CD14-positive monocyte (primary cell): ENCODE measurements at regions not wholly inside any gene's neighbourhood (a gene's known extent, or its start where the extent isn't known, plus 50 kb on each side); places are given as distances from the start of the nearest gene placed in this dataset.

Source experiments
- DNase-seq, 3 donors: peaks; one replicate each; pipeline ENCODE4 v3.0.0-alpha.2; 2011 to 2022
- H2AFZ ChIP-seq: 2 replicates; pipeline ENCODE4 v1.6.0; 2012; ENCODE audit warnings: mild to moderate bottlenecking, low read depth, low read length, inconsistent platforms; ENCODE audit not compliant: insufficient read depth, poor library complexity, severe bottlenecking
- H3K27ac ChIP-seq, 2 donors: 1 replicate in 1 of 2; 2 replicates in 1 of 2; pipeline ENCODE4 v1.5.1; 2012 to 2013; ENCODE audit warnings: low read length in 2 of 2, control low read depth in 1 of 2, inconsistent platforms in 1 of 2, low read depth in 1 of 2, mild to moderate bottlenecking in 1 of 2
- H3K27me3 ChIP-seq, 2 donors: one replicate each; pipeline versions ENCODE4 v1.6.0 to v1.6.1; 2011 to 2013; ENCODE audit warnings: low read length in 2 of 2; ENCODE audit not compliant: control insufficient read depth in 2 of 2, insufficient read depth in 2 of 2
- H3K36me3 ChIP-seq, 2 donors: replicated peaks in 1 of 2; 1 replicate in 1 of 2; 2 replicates in 1 of 2; pipeline versions ENCODE4 v1.5.1 to v1.6.1; 2012 to 2013; ENCODE audit warnings: low read length in 2 of 2, control low read depth in 1 of 2, inconsistent platforms in 1 of 2, mild to moderate bottlenecking in 1 of 2; ENCODE audit not compliant: insufficient read depth in 2 of 2, control insufficient read depth in 1 of 2
- H3K4me1 ChIP-seq, 2 donors: 1 replicate in 1 of 2; 2 replicates in 1 of 2; pipeline versions ENCODE4 v1.5.1 to v1.6.1; 2012 to 2013; ENCODE audit warnings: low read length in 2 of 2, control low read depth in 1 of 2, inconsistent platforms in 1 of 2, mild to moderate bottlenecking in 1 of 2, moderate library complexity in 1 of 2; ENCODE audit not compliant: insufficient read depth in 2 of 2, control insufficient read depth in 1 of 2
- H3K4me2 ChIP-seq: replicated peaks from 2 replicates; pipeline ENCODE3; 2012; ENCODE audit warnings: low read length, moderate library complexity, mild to moderate bottlenecking; ENCODE audit not compliant: poor library complexity, severe bottlenecking; ENCODE audit errors: extremely low read depth
- H3K4me3 ChIP-seq, 3 experiments: fragments of 200-600 bp in 1 of 3; sonication (generic) in 1 of 3; replicated peaks in 1 of 3; 1 replicate in 2 of 3; 2 replicates in 1 of 3; pipeline ENCODE4 v1.5.1; 2011 to 2013; ENCODE audit warnings: low read length in 3 of 3, mild to moderate bottlenecking in 3 of 3, control low read depth in 2 of 3, low read depth in 2 of 3, inconsistent platforms in 1 of 3, moderate library complexity in 1 of 3
- H3K79me2 ChIP-seq: 2 replicates; pipeline ENCODE4 v1.6.0; 2012; ENCODE audit warnings: mild to moderate bottlenecking, control low read depth, inconsistent platforms, low read length, moderate library complexity; ENCODE audit not compliant: insufficient read depth
- H3K9ac ChIP-seq: 2 replicates; pipeline ENCODE4 v1.6.0; 2017; ENCODE audit warnings: low read length, mild to moderate bottlenecking; ENCODE audit not compliant: insufficient read depth, poor library complexity, severe bottlenecking
- H3K9me3 ChIP-seq, 2 donors: replicated peaks in 1 of 2; 1 replicate in 1 of 2; 2 replicates in 1 of 2; pipeline versions ENCODE4 v1.5.1 to v1.6.1; 2012 to 2013; ENCODE audit warnings: low read length in 2 of 2, control low read depth in 1 of 2; ENCODE audit not compliant: control insufficient read depth in 1 of 2, insufficient read depth in 1 of 2
- H4K20me1 ChIP-seq: 2 replicates; pipeline ENCODE4 v1.6.0; 2012; ENCODE audit warnings: mild to moderate bottlenecking, low read length, control low read depth, moderate library complexity; ENCODE audit not compliant: insufficient read depth
- H3K27ac Mint-ChIP-seq, 7 donors: one replicate each; pipeline ENCODE4 v1.8.0; 2020; ENCODE audit warnings: mild to moderate bottlenecking in 7 of 7, mixed read lengths in 7 of 7, moderate library complexity in 6 of 7, inconsistent platforms in 2 of 7
- H3K27me3 Mint-ChIP-seq, 3 donors: one replicate each; pipeline ENCODE4 v1.8.0; 2021 to 2022; ENCODE audit warnings: low read depth in 3 of 3, mild to moderate bottlenecking in 3 of 3, mixed read lengths in 3 of 3, moderate library complexity in 3 of 3, inconsistent platforms in 1 of 3
- H3K36me3 Mint-ChIP-seq, 2 donors: one replicate each; pipeline ENCODE4 v1.8.0; 2020; ENCODE audit warnings: mixed read lengths in 2 of 2, inconsistent platforms in 1 of 2, mild to moderate bottlenecking in 1 of 2
- H3K4me1 Mint-ChIP-seq: one replicate; pipeline ENCODE4 v1.8.0; 2020; ENCODE audit warnings: mild to moderate bottlenecking, mixed read lengths
- H3K4me3 Mint-ChIP-seq, 2 donors: one replicate each; pipeline ENCODE4 v1.8.0; 2020; ENCODE audit warnings: mild to moderate bottlenecking in 2 of 2, mixed read lengths in 2 of 2, moderate library complexity in 1 of 2
- H3K9me3 Mint-ChIP-seq, 7 donors: one replicate each; pipeline ENCODE4 v1.8.0; 2020 to 2022; ENCODE audit warnings: mixed read lengths in 7 of 7, mild to moderate bottlenecking in 6 of 7, moderate library complexity in 6 of 7, inconsistent platforms in 2 of 7
- CTCF ChIP-seq: fragments of 200-600 bp; IDR thresholded peaks from one replicate; pipeline ENCODE4 v1.8.0; 2022; ENCODE audit warnings: antibody characterized with exemption, mild to moderate bottlenecking
- WGBS: methylation state at CpG from one replicate; pipeline ENCODE4 v1.1.5; 2013; ENCODE audit warnings: missing lambda C conversion rate; ENCODE audit not compliant: insufficient coverage; 5-methylcytosine and 5-hydroxymethylcytosine counted together
- intact Hi-C, 2 donors: fragments of 100-400 bp; cut with micrococcal nuclease; formaldehyde crosslinking; loops; one replicate each; pipeline versions ENCODE4 v1.15.0 to v1.15.1; 2023

GRCh38 chr9:118618084-118618483 lies 751.2 kb downstream of the BRINP1 start:
- no peak overlapping the region for H3K9ac ChIP-seq
- no peak overlapping the region for H3K27ac ChIP-seq
- no peak overlapping the region for H3K4me2 ChIP-seq
- H3K27ac Mint-ChIP-seq = no peak overlapping the region
- H3K4me3 ChIP-seq = no peak overlapping the region
- H3K27me3 Mint-ChIP-seq = no peaks in the 10 kb centered on the region
- no peaks in the 10 kb centered on the region for H3K27me3 ChIP-seq
- H3K4me1 Mint-ChIP-seq = no peaks in the 10 kb centered on the region
- H3K9me3 Mint-ChIP-seq = peaks cover 0 to 5% (median 1%) of the 10 kb centered on the region in 7 donors
- H3K4me3 Mint-ChIP-seq = no peak overlapping the region
- H4K20me1 ChIP-seq = no peaks in the 10 kb centered on the region
- no peaks in the 10 kb centered on the region for H3K4me1 ChIP-seq
- 94% methylated on average over 1 of the region's 1 CpG for WGBS
- H3K36me3 Mint-ChIP-seq = no peaks in the 10 kb centered on the region
- no peaks in the 10 kb centered on the region for H3K36me3 ChIP-seq
- TF ChIP-seq CTCF = no peak
- no peak for DNase-seq
- no peak overlapping the region for H2AFZ ChIP-seq
- H3K79me2 ChIP-seq = no peaks in the 10 kb centered on the region
- intact Hi-C loops = no loop called here
- H3K9me3 ChIP-seq = no peaks in the 10 kb centered on the region

- Histone ChIP-seq H3K27me3 (no peaks in the 10 kb centered on the region), H4K20me1 (no peaks in the 10 kb centered on the region), H3K4me2 (no peak overlapping the region), H3K9ac (no peak overlapping the region), H3K79me2 (no peaks in the 10 kb centered on the region), H3K27ac (no peak overlapping the region), H3K4me3 (no peak overlapping the region), H3K36me3 (no peaks in the 10 kb centered on the region), H3K9me3 (no peaks in the 10 kb centered on the region), H3K4me1 (no peaks in the 10 kb centered on the region), H2AFZ (no peak overlapping the region)
- no peaks in the 10 kb centered on the region for H3K36me3 Mint-ChIP-seq
- H3K4me1 Mint-ChIP-seq = no peaks in the 10 kb centered on the region
- no peaks in the 10 kb centered on the region for H3K27me3 Mint-ChIP-seq
- intact Hi-C loops = no loop called here
- WGBS = 83% methylated on average over 2 of the region's 2 CpGs
- no peak overlapping the region for H3K27ac Mint-ChIP-seq
- no peak for DNase-seq
- TF ChIP-seq CTCF = no peak
- no peak overlapping the region for H3K4me3 Mint-ChIP-seq
- peaks cover 0 to 5% (median 1%) of the 10 kb centered on the region in 7 donors for H3K9me3 Mint-ChIP-seq
These were observed 750.4 kb downstream of the BRINP1 start for GRCh38 chr9:118618849-118619248.
